ENCODE measurements at regions not wholly inside any gene's neighbourhood (a gene's known extent, or its start where the extent isn't known, plus 50 kb on each side); places are given as distances from the start of the nearest gene placed in this dataset.

DNA sequence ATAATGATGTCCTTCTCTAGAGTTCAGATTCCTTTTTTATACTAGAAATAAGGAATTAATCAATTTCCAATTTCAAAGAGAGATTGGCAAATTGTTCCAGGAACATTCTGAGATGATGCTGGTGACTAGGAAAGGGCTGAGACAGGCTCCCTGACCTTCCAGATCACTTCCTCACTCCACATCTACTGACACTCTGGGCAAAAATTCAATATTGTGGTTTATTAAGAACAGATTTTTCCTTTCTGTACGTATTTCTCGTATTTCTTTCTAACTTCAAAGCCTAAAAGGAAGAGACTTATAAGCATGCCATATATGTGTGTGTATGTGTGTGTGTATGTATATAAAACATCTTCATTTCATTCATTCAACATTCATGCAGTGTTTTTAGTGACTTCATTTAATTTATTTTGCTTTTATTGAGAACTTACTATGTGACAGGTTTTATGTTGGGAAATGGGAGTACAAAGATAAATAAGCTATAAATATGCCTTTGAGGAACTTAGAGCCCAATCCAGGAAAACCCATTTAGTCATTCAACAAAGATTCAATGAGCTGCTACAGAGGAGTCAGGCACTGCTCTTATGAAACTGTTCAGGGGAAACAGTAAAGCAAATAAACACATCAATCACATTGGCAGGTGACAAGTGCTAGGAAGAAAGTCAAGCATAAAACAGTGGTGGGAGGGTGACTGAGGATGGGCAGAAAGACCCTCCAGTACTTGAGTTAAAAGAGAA, 137.9 kb downstream of the RDH14 start:
- Histone ChIP-seq H3K79me2 (ENCODE audit: control insufficient read depth in 1 of 2, insufficient read depth in 2 of 2, low read length in 2 of 2) (no peaks in the 10 kb centered on the region), H4K91ac (replicated peaks; ENCODE audit: insufficient read length, low read length) (no peak overlapping the region), H3K56ac (replicated peaks; ENCODE audit: insufficient read length, low read depth, low read length) (no peak overlapping the region), H3K4me1 (replicated peaks in 1 of 4; ENCODE audit: control insufficient read depth in 3 of 4, insufficient read depth in 4 of 4, low read length in 3 of 4) (no peaks in the 10 kb centered on the region), H3K23ac (ENCODE audit: insufficient read length) (no peak overlapping the region), H2BK15ac (ENCODE audit: low read length) (no peak overlapping the region), H3K27ac (ENCODE audit: low read depth, low read length) (no peak overlapping the region), H3K14ac (ENCODE audit: insufficient read length) (no peak overlapping the region), H3K9me3 (ENCODE audit: insufficient read depth in 2 of 2, low read depth in 1 of 2, low read length in 1 of 2) (no peaks in the 10 kb centered on the region), H2BK20ac (ENCODE audit: low read length) (no peak overlapping the region), H3K9ac (replicated peaks in 1 of 4; ENCODE audit: extremely low read depth in 1 of 4, low read depth in 3 of 4, low read length in 3 of 4) (no peak overlapping the region), H2BK5ac (ENCODE audit: low read depth, low read length) (no peak overlapping the region), H2BK120ac (replicated peaks; ENCODE audit: low read depth, low read length) (no peak overlapping the region), H3K36me3 (ENCODE audit: control insufficient read depth in 2 of 4, insufficient read depth in 4 of 4, low read length in 3 of 4) (no peaks in the 10 kb centered on the region), H3K23me2 (ENCODE audit: low read depth, low read length) (no peaks in the 10 kb centered on the region), H3K4me3 (ENCODE audit: extremely low read depth in 1 of 4, insufficient read depth in 2 of 4, low read depth in 3 of 4, low read length in 4 of 4) (no peak overlapping the region), H3K79me1 (ENCODE audit: low read depth, low read length) (no peaks in the 10 kb centered on the region), H3K4me2 (ENCODE audit: insufficient read depth in 1 of 2, low read depth in 2 of 2, low read length in 2 of 2) (no peak overlapping the region), H3K27me3 (replicated peaks in 1 of 4; ENCODE audit: control insufficient read depth in 3 of 4, extremely low read depth in 1 of 4, insufficient read depth in 3 of 4, low read length in 3 of 4) (no peaks in the 10 kb centered on the region), H4K5ac (ENCODE audit: insufficient read length, low read depth, low read length) (no peak overlapping the region), H4K8ac (ENCODE audit: extremely low read depth, insufficient read depth, low read length) (no peak overlapping the region), H2BK12ac (ENCODE audit: low read depth, low read length) (no peak overlapping the region), H3K4ac (replicated peaks; ENCODE audit: insufficient read length, low read depth, low read length) (no peak overlapping the region), H3K18ac (ENCODE audit: extremely low read depth, low read length) (no peak overlapping the region), H4K20me1 (replicated peaks in 1 of 2; ENCODE audit: control insufficient read depth in 1 of 2, insufficient read depth in 2 of 2, low read length in 2 of 2) (no peaks in the 10 kb centered on the region), H2AK5ac (ENCODE audit: low read depth, low read length) (no peak overlapping the region), H2AFZ (ENCODE audit: low read length) (no peak overlapping the region)
- FAIRE-seq (no peak), DNase-seq (ENCODE audit: low read depth in 1 of 2, low spot score in 2 of 2) (no peak)
- 80% methylated on average over 2 of the region's 2 CpGs; no CpG with 5 or more reads in 1 of the 2 experiments for WGBS, 2 experiments (ENCODE audit: extremely low coverage in 1 of 2, insufficient coverage in 1 of 2, insufficient read length in 1 of 2, insufficient replicate concordance in 2 of 2, low coverage in 1 of 2, low lambda C conversion rate in 2 of 2, missing lambda C conversion rate in 1 of 2)
- TF ChIP-seq CTBP2 (IDR thresholded peaks at IDR 0.05; ENCODE audit: borderline replicate concordance, insufficient read depth, insufficient read length, low read length): no peak
- TF ChIP-seq EZH2 (IDR thresholded peaks at IDR 0.05; ENCODE audit: low read depth, low read length, severe bottlenecking): no peak
- TF ChIP-seq POLR2AphosphoS5 (IDR thresholded peaks at IDR 0.05; ENCODE audit: low read depth, low read length): no peak
- TF ChIP-seq YY1 (IDR thresholded peaks at IDR 0.05; ENCODE audit: low read depth, low read length): no peak
- TF ChIP-seq JUN (IDR thresholded peaks at IDR 0.05; ENCODE audit: low read depth, low read length): no peak
- TF ChIP-seq, protein P1, sequence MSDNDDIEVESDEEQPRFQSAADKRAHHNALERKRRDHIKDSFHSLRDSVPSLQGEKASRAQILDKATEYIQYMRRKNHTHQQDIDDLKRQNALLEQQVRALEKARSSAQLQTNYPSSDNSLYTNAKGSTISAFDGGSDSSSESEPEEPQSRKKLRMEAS (IDR thresholded peaks at IDR 0.05): no peak
- TF ChIP-seq, protein P2, sequence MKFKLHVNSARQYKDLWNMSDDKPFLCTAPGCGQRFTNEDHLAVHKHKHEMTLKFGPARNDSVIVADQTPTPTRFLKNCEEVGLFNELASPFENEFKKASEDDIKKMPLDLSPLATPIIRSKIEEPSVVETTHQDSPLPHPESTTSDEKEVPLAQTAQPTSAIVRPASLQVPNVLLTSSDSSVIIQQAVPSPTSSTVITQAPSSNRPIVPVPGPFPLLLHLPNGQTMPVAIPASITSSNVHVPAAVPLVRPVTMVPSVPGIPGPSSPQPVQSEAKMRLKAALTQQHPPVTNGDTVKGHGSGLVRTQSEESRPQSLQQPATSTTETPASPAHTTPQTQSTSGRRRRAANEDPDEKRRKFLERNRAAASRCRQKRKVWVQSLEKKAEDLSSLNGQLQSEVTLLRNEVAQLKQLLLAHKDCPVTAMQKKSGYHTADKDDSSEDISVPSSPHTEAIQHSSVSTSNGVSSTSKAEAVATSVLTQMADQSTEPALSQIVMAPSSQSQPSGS (IDR thresholded peaks at IDR 0.05; ENCODE audit: low read length): no peak
- ChIA-PET POLR2A (ENCODE audit: partially characterized antibody) (no interaction called here), CTCF (ENCODE audit: partially characterized antibody) (interaction anchor here (1.3 kb wide), 1 partner anchor 18 kb away, joined by 3 read pairs; no protein-coding TSS in a partner anchor)
